DMS 273 treated with DMSO at 0.1 percent for 48 hours (cell line): ENCODE measurements at regions not wholly inside any gene's neighbourhood (a gene's known extent, or its start where the extent isn't known, plus 50 kb on each side); places are given as distances from the start of the nearest gene placed in this dataset.

Experiments
- DNase-seq: peaks from one replicate; lab custom pipeline; 2025; lab: John Stamatoyannopoulos, UW

DNA sequence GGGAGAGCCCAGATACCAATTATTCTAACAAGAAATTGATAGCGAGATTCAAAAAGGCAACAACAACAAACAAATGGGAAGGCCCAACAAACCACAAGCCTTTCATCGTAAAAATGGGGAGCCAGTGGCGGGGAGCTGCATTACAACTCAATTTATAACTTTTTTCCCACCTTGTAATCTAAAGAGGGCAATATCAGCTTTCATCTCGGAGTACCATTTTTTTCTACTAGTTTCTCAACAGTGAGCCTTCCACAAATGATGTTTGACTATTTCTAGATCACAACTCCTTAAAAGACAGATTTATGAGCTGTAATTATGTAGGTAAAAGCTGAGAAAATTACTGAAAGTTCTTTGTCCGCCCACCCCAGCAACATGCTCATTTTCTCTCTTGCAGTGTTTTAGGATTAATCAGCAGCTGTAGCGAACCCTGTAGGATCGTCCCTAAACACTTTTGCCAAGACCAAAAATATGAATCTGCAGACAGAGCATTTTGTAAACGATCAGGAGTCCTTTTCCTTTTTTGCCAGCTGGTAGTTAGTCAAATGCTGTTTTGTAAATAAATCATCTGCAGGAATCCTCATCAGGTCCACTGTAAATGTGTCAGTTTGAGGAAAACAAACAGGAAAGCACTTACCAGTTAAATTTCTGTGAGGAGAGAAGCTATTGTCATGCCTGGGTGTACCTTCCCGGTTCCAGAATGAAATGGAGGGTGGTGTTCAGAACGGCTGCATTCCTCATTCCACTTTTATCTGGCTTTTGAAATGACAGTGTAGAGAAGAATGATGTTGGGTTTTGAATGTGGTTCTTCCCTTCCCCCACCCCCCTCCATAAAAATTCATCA, 53.2 kb downstream of the EEF1B2 start:
- no peak for DNase-seq

DNA sequence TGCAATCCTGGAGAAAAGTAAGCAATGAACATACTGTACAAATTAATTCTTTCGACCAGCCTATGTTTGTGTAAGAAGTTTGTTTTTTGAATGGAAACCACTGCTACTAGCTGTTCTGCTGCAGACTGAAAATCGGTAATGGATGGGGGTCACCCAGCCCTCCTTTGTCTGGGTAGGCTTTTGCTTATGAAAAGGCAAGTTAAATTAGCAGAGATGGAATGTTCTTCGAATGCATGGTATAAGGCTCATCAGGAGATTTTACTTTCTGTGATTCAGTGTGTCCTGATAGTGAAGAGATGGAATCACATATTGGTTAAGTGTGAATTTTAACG, 53.8 kb downstream of the EEF1B2 start:
- DNase-seq: no peak

DNA sequence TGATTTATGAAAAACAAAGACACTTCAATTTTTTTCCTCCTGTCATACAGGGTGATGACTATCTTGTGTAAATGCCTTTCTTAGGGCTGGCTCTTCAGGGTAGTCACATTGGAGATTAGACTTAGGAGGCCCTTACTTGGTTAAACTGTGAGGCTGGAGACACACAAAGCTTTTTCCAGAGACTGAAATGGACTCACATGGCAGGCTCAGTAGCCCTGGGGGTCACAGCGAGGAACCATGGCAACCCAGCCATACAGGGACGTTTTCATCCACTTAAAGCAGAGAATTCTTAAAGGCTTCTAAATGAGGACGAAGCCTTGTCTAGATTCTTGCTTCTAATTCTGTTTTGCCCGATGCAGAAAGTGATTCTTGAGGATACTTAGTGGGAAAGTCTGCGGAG, 57.3 kb upstream of the ZDBF2 start:
- no peak for DNase-seq

- no peak for DNase-seq
These were observed 56.7 kb upstream of the ZDBF2 start for GRCh38 chr2:206217743-206218142.

GRCh38 chr2:206218156-206218555, 56.3 kb upstream of the ZDBF2 start:
- no peak for DNase-seq

- DNase-seq: peak; percentile 33
These were observed 55.5 kb upstream of the ZDBF2 start for GRCh38 chr2:206218796-206219499.

DNA sequence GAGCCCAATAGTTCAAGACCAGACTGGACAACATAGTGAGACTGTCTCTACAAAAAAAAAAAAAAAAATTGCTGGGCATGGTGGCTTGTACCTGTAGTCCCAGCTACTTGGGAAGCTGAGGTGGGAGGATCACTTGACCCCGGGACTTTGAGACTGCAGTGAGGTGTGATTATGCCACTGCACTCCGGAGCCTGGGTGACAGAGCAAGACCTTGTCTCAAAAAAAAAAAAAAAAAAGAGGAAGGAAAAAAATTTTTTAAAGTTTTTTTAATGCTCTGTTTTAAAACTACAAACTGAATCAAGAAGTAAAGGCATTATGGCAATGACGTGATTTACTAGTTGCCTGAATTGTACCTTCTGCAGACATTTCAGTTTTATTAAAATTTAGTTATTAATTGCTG, 54.5 kb upstream of the ZDBF2 start:
- DNase-seq: no peak

- no peak for DNase-seq
These were observed 53.5 kb upstream of the ZDBF2 start for GRCh38 chr2:206220997-206221396.
